ENCODE measurements at regions not wholly inside any gene's neighbourhood (a gene's known extent, or its start where the extent isn't known, plus 50 kb on each side); places are given as distances from the start of the nearest gene placed in this dataset.

- DNase-seq = no peak
- Mint-ChIP-seq H3K9me3 (no peaks in the 10 kb centered on the region), H3K36me3 (ENCODE audit: low read depth) (no peaks in the 10 kb centered on the region), H3K4me3 (no peak overlapping the region), H3K27me3 (ENCODE audit: insufficient read depth) (peaks cover 4% of the 10 kb centered on the region), H3K27ac (no peak overlapping the region), H3K4me1 (ENCODE audit: low read depth) (peaks cover 41% of the 10 kb centered on the region)
- no peak for TF ChIP-seq CTCF (IDR thresholded peaks at IDR 0.05)
These were observed 59.0 kb downstream of the NDUFS5 start for GRCh38 chr1:39085174-39085573.

DNA sequence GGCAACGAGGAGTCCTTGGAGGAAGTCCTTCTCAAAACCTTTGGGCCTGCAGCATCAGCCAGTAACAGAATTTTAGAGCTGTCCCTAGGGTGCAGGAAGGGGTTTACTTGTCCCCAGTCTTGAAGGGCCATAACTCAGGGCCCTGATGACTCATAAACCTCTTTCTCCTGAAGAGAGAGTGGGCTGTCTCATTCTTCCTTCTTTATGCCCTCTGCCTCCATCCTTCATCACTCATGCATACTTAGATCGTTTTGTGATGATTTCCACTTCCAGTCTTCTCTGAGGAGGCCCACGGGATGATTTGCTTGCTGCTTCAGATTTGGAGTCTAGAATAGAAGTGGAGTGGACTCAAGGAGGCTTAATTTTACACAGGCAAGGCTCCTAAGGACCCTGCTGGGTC, 60.2 kb downstream of the NDUFS5 start:
- Mint-ChIP-seq H3K27me3 (ENCODE audit: insufficient read depth) (peaks cover 3% of the 10 kb centered on the region), H3K27ac (peak overlapping the region; percentile 86), H3K9me3 (no peaks in the 10 kb centered on the region), H3K4me1 (ENCODE audit: low read depth) (peaks cover 52% of the 10 kb centered on the region), H3K4me3 (peak overlapping the region; percentile 75), H3K36me3 (ENCODE audit: low read depth) (no peaks in the 10 kb centered on the region)
- no peak for TF ChIP-seq CTCF (IDR thresholded peaks at IDR 0.05)
- DNase-seq = no peak

- Mint-ChIP-seq H3K4me1 (ENCODE audit: low read depth) (peaks cover 55% of the 10 kb centered on the region), H3K27me3 (ENCODE audit: insufficient read depth) (peaks cover 3% of the 10 kb centered on the region), H3K36me3 (ENCODE audit: low read depth) (no peaks in the 10 kb centered on the region), H3K9me3 (no peaks in the 10 kb centered on the region), H3K27ac (peak overlapping the region; percentile 86), H3K4me3 (peak overlapping the region; percentile 75)
- DNase-seq = peak; percentile 33
- no peak for TF ChIP-seq CTCF (IDR thresholded peaks at IDR 0.05)
These were observed 60.8 kb downstream of the NDUFS5 start for GRCh38 chr1:39086865-39087409.

- Mint-ChIP-seq H3K27me3 (ENCODE audit: insufficient read depth) (peaks cover 3% of the 10 kb centered on the region), H3K36me3 (ENCODE audit: low read depth) (no peaks in the 10 kb centered on the region), H3K27ac (peak overlapping the region; percentile 86), H3K9me3 (no peaks in the 10 kb centered on the region), H3K4me1 (ENCODE audit: low read depth) (peaks cover 60% of the 10 kb centered on the region), H3K4me3 (peak overlapping the region; percentile 75)
- no peak for DNase-seq
- no peak for TF ChIP-seq CTCF (IDR thresholded peaks at IDR 0.05)
These were observed 61.3 kb downstream of the NDUFS5 start for GRCh38 chr1:39087435-39087834.

GRCh38 chr1:39088658-39089057, 62.5 kb downstream of the NDUFS5 start:
- peak overlapping the region; percentile 35 for H3K27ac Mint-ChIP-seq
- H3K9me3 Mint-ChIP-seq = no peaks in the 10 kb centered on the region
- H3K4me1 Mint-ChIP-seq (ENCODE audit: low read depth) = peaks cover 63% of the 10 kb centered on the region
- H3K36me3 Mint-ChIP-seq (ENCODE audit: low read depth) = no peaks in the 10 kb centered on the region
- peaks cover 2% of the 10 kb centered on the region for H3K27me3 Mint-ChIP-seq (ENCODE audit: insufficient read depth)
- no peak for DNase-seq
- H3K4me3 Mint-ChIP-seq = no peak overlapping the region
- peak; percentile 4; the same call in 1 of the 2 replicates for TF ChIP-seq CTCF (IDR thresholded peaks at IDR 0.05)

Measured in HFFc6 (cell line).